Psoas muscle (tissue), 7 donors: ENCODE measurements at regions not wholly inside any gene's neighbourhood (a gene's known extent, or its start where the extent isn't known, plus 50 kb on each side); places are given as distances from the start of the nearest gene placed in this dataset.

Experiments
- ATAC-seq, 4 donors: fragments of 200-7000 bp; cut with Tn5 transposase; one replicate each; pipeline ENCODE4 v1.9.1; 2020; ENCODE audit warnings: moderate library complexity in 3 of 4, mild to moderate bottlenecking in 2 of 4
- DNase-seq, 2 donors: peaks; one replicate each; pipeline ENCODE4 v3.0.0-alpha.2; 2020
- H3K27ac ChIP-seq: fragments of 200-600 bp; one replicate; pipeline ENCODE4 v1.8.0; 2022
- H3K27me3 ChIP-seq, 3 donors: fragments of 200-600 bp in 1 of 3; one replicate each; pipeline versions ENCODE4 v1.6.1 to v1.8.0; 2013 to 2022; ENCODE audit warnings: low read length in 2 of 3, mild to moderate bottlenecking in 2 of 3, moderate library complexity in 1 of 3; ENCODE audit not compliant: insufficient read depth in 3 of 3
- H3K36me3 ChIP-seq, 2 donors: fragments of 200-600 bp in 1 of 2; one replicate each; pipeline versions ENCODE4 v1.6.1 to v1.8.0; 2013 to 2022; ENCODE audit warnings: low read depth in 1 of 2, mild to moderate bottlenecking in 1 of 2, moderate library complexity in 1 of 2; ENCODE audit not compliant: insufficient read depth in 1 of 2
- H3K4me1 ChIP-seq: fragments of 200-600 bp; one replicate; pipeline ENCODE4 v1.8.0; 2022
- H3K4me3 ChIP-seq: fragments of 200-600 bp; one replicate; pipeline ENCODE4 v1.8.0; 2022; ENCODE audit warnings: mild to moderate bottlenecking
- H3K9me3 ChIP-seq: fragments of 200-600 bp; one replicate; pipeline ENCODE4 v1.8.0; 2022
- CTCF ChIP-seq: fragments of 200-600 bp; IDR thresholded peaks from one replicate; pipeline ENCODE4 v1.8.0; 2022; ENCODE audit warnings: antibody characterized with exemption
- WGBS, 3 donors: extraction: QIAGEN DNeasy Blood & Tissue Kit; methylation state at CpG; one replicate each; pipeline versions ENCODE4 v1.1.6 to v1.1.7; 2013; 5-methylcytosine and 5-hydroxymethylcytosine counted together
- intact Hi-C, 2 donors: fragments of 100-400 bp; cut with DNase I; formaldehyde crosslinking; loops; one replicate each; pipeline versions ENCODE4 v1.11.0 to v1.14.2; 2022
- donor health status: healthy with polysubstance abuse.
- donor health status: DM: no; HTN: no; CAD: no; lungs with moderate emphysema.
- donor health status: Bipolar disorder and iron deficiency.
- donor health status: healthy.
- donor health status: DM: yes; HTN: yes; CAD: no.
- donor health status: DM: no; HTN: no; CAD: no.
- donor health status: DM: yes; HTN: yes; CAD: no.

- intact Hi-C loops = no loop called here
- Histone ChIP-seq H3K4me1 (peaks cover 21% of the 10 kb centered on the region), H3K36me3 (no peaks in the 10 kb centered on the region), H3K27ac (peak overlapping the region; percentile 86), H3K9me3 (no peaks in the 10 kb centered on the region), H3K4me3 (peak overlapping the region; percentile 25), H3K27me3 (no peaks in the 10 kb centered on the region)
- peak; percentile 85 to 93 (median 92) for ATAC-seq
- DNase-seq = peak; percentile 57 to 85
- WGBS, 3 donors = 18 to 29% (median 22%) methylated on average over 15 of the region's 15 CpGs
- TF ChIP-seq CTCF = no peak
Measured at GRCh38 chr14:76937181-76938091, 91.1 kb downstream of the IRF2BPL start.

- WGBS, 3 donors = 41 to 63% (median 43%) methylated on average over 7 of the region's 7 CpGs
- DNase-seq (peak; percentile 48 to 77), ATAC-seq (peak in 2 of 4 donors; percentile 10 to 24)
- no peak for TF ChIP-seq CTCF
- H3K9me3 ChIP-seq = no peaks in the 10 kb centered on the region
- H3K36me3 ChIP-seq = no peaks in the 10 kb centered on the region
- intact Hi-C loops = no loop called here
- no peaks in the 10 kb centered on the region for H3K27me3 ChIP-seq
- H3K27ac ChIP-seq = peak overlapping the region; percentile 86
- no peak overlapping the region for H3K4me3 ChIP-seq
- peaks cover 21% of the 10 kb centered on the region for H3K4me1 ChIP-seq
Measured at GRCh38 chr14:76936483-76936882, 92.0 kb downstream of the IRF2BPL start.

GRCh38 chr14:76933515-76933914 lies 95.0 kb downstream of the IRF2BPL start:
- 86 to 90% (median 88%) methylated on average over 5 of the region's 5 CpGs for WGBS, 3 donors
- H3K4me1 ChIP-seq = peaks cover 21% of the 10 kb centered on the region
- no peak for DNase-seq

GRCh38 chr14:76931631-76932402 lies 96.7 kb downstream of the IRF2BPL start:
- Histone ChIP-seq H3K4me1 (peaks cover 9% of the 10 kb centered on the region), H3K36me3 (no peaks in the 10 kb centered on the region), H3K4me3 (no peak overlapping the region), H3K27ac (peak overlapping the region; percentile 63), H3K9me3 (no peaks in the 10 kb centered on the region), H3K27me3 (no peaks in the 10 kb centered on the region)
- no peak for TF ChIP-seq CTCF
- intact Hi-C loops = no loop called here
- ATAC-seq (peak in 3 of 4 donors; percentile 55 to 78 (median 63)), DNase-seq (no peak)
- WGBS, 3 donors = 52 to 63% (median 58%) methylated on average over 9 of the region's 9 CpGs

More at GRCh38 chr14:76933515-76933914, 95.0 kb downstream of the IRF2BPL start:
- Histone ChIP-seq H3K36me3 (no peaks in the 10 kb centered on the region), H3K4me3 (no peak overlapping the region), H3K27ac (no peak overlapping the region), H3K9me3 (no peaks in the 10 kb centered on the region), H3K27me3 (no peaks in the 10 kb centered on the region)
- intact Hi-C loops = no loop called here
- TF ChIP-seq CTCF = no peak
- no peak for ATAC-seq
